ENCODE measurements at regions not wholly inside any gene's neighbourhood (a gene's known extent, or its start where the extent isn't known, plus 50 kb on each side); places are given as distances from the start of the nearest gene placed in this dataset.

DNA sequence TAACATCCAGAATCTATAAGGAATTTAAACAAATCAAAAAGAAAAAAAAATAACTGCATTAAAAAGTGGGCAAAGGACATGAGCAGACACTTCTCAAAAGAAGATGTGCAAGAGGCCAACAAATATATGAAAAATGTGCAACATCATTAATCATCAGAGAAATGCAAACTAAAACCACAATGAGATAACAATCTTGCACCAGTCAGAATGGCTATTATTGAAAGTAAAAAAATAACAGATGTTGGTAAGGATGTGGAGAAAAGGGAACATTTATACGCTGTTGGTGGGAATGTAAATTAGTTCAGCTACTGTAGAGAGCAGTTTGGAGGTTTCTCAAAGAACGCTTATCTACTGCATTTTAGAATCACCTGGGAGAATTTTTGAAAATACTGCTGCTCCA, 186.1 kb downstream of the OTOL1 start:
- no peak for DNase-seq (ENCODE audit: low read depth)
- TF ChIP-seq, protein P1, sequence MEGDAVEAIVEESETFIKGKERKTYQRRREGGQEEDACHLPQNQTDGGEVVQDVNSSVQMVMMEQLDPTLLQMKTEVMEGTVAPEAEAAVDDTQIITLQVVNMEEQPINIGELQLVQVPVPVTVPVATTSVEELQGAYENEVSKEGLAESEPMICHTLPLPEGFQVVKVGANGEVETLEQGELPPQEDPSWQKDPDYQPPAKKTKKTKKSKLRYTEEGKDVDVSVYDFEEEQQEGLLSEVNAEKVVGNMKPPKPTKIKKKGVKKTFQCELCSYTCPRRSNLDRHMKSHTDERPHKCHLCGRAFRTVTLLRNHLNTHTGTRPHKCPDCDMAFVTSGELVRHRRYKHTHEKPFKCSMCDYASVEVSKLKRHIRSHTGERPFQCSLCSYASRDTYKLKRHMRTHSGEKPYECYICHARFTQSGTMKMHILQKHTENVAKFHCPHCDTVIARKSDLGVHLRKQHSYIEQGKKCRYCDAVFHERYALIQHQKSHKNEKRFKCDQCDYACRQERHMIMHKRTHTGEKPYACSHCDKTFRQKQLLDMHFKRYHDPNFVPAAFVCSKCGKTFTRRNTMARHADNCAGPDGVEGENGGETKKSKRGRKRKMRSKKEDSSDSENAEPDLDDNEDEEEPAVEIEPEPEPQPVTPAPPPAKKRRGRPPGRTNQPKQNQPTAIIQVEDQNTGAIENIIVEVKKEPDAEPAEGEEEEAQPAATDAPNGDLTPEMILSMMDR (IDR thresholded peaks at IDR 0.05; ENCODE audit: insufficient read depth, low read length), result no peak
- H3K4me3 ChIP-seq (ENCODE audit: low read depth, low read length), result no peak overlapping the region

DNA sequence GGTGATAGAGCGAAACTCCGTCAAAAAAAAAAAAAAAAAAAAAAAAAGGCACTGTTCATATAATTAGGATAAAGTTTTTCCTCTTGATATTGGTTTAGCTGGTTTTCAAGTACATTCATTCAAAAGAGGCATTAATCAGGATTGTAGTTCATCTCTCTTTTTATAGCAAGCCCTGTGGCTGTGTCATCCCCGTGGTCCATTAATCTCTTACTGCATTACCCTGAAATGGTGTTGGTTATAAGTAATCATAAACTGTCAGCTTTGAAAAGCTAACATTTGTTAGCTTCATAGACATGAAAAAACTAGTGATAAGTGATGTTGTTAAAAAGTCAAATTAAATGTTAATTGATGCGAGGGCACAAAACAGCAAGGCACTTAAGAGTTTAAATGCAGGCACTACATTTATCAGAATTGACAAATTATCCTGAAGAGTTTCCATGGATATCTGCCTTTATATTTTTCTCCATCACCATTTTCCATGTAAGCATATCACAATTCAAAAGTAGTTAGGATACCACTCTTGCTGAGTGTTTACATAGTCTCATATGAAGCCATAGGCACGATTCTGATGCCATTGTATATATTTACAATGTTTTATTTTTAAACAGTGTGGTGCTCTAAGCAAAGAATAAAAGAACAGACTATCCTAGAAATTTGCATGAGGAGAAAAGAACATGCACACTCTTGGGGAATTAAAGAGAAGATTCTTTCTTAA, 193.1 kb downstream of the OTOL1 start:
- DNase-seq (ENCODE audit: low read depth), result no peak
- TF ChIP-seq, protein P1 (IDR thresholded peaks at IDR 0.05; ENCODE audit: insufficient read depth, low read length), result no peak
- no peak overlapping the region for H3K4me3 ChIP-seq (ENCODE audit: low read depth, low read length)

DNA sequence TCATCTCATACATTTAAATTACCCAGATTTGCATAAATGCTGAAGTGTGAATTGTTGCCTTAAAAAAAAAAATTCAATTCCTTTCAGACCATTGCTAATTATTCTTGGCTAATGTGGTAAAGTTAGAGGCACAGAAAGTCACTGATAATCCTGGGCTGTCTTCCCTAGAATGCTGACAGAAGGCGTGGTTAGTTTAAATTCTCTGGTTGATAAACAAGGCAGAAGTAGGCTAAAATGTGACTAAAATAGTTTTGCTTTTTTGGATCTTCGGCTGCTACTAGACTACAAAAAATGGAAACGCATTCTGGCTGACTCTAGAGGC, 193.7 kb downstream of the OTOL1 start:
- TF ChIP-seq, protein P1 (IDR thresholded peaks at IDR 0.05; ENCODE audit: insufficient read depth, low read length), result no peak
- no peak for DNase-seq (ENCODE audit: low read depth)
- no peak overlapping the region for H3K4me3 ChIP-seq (ENCODE audit: low read depth, low read length)

DNA sequence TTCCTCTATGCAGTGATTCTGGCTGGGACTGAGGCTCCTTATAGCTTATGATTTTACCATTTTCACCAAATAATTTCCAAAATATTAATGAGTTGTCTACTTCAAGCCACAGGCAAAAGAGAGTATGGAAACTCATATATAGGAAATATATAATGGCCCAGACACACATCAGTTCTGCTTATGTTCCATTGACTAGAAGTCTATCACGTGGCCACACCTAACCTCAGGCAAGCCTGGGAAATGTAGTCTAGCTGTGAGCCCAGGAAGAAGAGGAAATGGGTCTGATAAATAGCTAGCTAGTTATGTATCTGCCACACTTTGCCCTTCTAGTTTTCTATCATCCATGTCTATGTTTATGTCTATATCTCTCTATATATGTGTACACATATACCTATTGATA, 195.1 kb downstream of the OTOL1 start:
- DNase-seq (ENCODE audit: low read depth), result no peak
- TF ChIP-seq, protein P1 (IDR thresholded peaks at IDR 0.05; ENCODE audit: insufficient read depth, low read length), result no peak

DNA sequence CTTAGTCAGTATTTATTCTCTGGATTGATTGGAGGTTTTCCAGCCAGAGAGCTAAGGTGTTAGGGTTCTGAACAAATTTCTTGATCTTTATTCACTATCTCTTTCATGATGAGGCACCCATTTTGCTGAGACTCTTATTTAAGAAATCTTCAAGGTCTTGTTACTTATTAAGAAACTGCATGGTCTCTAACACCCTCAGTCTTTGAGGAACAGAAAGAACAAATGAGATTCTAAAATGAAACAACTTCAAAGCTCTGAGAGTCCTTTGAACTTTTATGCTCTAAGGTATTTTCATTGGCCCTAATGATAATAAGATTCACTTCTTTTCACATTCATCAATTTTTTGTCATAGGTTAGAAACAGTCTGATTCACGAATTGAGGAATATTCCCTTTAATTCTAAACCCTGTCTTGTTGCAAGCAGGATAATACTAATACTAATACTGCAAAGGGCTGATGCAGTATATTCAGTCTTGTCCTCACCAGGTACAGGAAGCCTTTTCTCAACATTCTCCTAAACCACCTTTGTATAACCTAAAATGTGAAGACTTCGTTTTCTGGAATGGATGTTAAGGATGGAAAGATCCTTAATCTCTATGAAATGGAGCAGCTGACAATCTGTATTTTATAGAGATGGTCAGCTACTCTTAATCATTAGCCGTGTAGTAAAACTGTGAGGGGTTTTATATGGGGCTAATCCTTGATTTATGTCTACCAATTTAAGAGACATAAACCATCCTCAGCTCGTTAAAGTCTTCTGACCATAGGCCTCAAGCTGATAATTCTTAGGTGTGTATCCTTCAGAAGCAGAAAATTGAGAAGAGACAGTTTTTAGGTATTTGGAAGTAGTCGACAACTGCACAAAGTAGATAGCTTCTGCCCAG, 198.3 kb downstream of the OTOL1 start:
- TF ChIP-seq, protein P1 (IDR thresholded peaks at IDR 0.05; ENCODE audit: insufficient read depth, low read length), result no peak
- DNase-seq (ENCODE audit: low read depth), result no peak
- no peak overlapping the region for H3K4me3 ChIP-seq (ENCODE audit: low read depth, low read length)

More for the DNA sequence above, 195.1 kb downstream of the OTOL1 start:
- no peak overlapping the region for H3K4me3 ChIP-seq (ENCODE audit: low read depth, low read length)

DNA sequence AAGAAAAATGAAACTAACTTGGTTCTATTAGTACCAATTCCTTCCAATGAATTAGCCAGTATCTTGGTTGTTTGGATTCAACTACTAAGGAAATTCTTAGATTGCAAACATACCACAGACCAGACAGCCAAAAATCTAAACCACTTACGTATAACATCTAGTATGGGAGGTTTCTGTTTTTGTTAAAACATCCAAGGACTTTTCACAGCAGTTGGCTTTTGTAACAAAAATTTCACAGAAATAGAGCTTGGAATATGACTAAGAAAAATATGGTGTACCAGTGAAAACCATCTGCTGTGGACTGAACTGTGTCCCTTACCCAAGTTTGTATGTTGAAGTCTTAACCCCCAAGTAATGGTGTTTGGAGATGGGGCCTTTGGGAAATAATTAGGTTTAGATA, 199.2 kb downstream of the OTOL1 start:
- no peak for DNase-seq (ENCODE audit: low read depth)
- TF ChIP-seq, protein P1 (IDR thresholded peaks at IDR 0.05; ENCODE audit: insufficient read depth, low read length), result no peak
- no peak overlapping the region for H3K4me3 ChIP-seq (ENCODE audit: low read depth, low read length)

Measured in fibroblast of the aortic adventitia (primary cell).